Natural killer cell (primary cell): ENCODE measurements at regions not wholly inside any gene's neighbourhood (a gene's known extent, or its start where the extent isn't known, plus 50 kb on each side); places are given as distances from the start of the nearest gene placed in this dataset.

Experiments used
- ATAC-seq, 3 donors: fragments of 150-1000 bp in 2 of 3; fragments of 200-7000 bp in 1 of 3; cut with Tn5 transposase; 1 replicate in 1 of 3; 2 replicates in 2 of 3; pipeline ENCODE4 v1.10.0; 2021; ENCODE audit warnings: mild to moderate bottlenecking in 2 of 3, moderate library complexity in 2 of 3
- DNase-seq, 2 donors: peaks; one replicate each; pipeline versions ENCODE4 v3.0.0 to v3.0.0-alpha.2; 2013 to 2021; ENCODE audit warnings: mixed read lengths in 1 of 2
- H3K27ac ChIP-seq: one replicate; pipeline ENCODE4 v1.5.1; 2013; ENCODE audit warnings: mild to moderate bottlenecking, low read length
- H3K27me3 ChIP-seq: one replicate; pipeline ENCODE4 v1.6.1; 2013; ENCODE audit warnings: low read length; ENCODE audit not compliant: control insufficient read depth, insufficient read depth
- H3K36me3 ChIP-seq: one replicate; pipeline ENCODE4 v1.6.1; 2013; ENCODE audit warnings: low read length; ENCODE audit not compliant: control insufficient read depth, insufficient read depth
- H3K4me1 ChIP-seq: one replicate; pipeline ENCODE4 v1.6.1; 2013; ENCODE audit warnings: low read length; ENCODE audit not compliant: control insufficient read depth, insufficient read depth
- H3K4me3 ChIP-seq: one replicate; pipeline ENCODE4 v1.5.1; 2013; ENCODE audit warnings: low read length
- H3K9me3 ChIP-seq: one replicate; pipeline ENCODE4 v1.6.1; 2013; ENCODE audit warnings: low read length; ENCODE audit not compliant: control insufficient read depth, insufficient read depth
- H3K27ac Mint-ChIP-seq, 2 donors: one replicate each; pipeline ENCODE4 v1.8.0; 2022; ENCODE audit warnings: mild to moderate bottlenecking in 2 of 2, mixed read lengths in 2 of 2, moderate library complexity in 1 of 2
- H3K27me3 Mint-ChIP-seq, 2 donors: one replicate each; pipeline ENCODE4 v1.8.0; 2022; ENCODE audit warnings: low read depth in 2 of 2, mixed read lengths in 2 of 2
- H3K36me3 Mint-ChIP-seq: one replicate; pipeline ENCODE4 v1.8.0; 2022; ENCODE audit warnings: mixed read lengths
- H3K4me1 Mint-ChIP-seq, 2 donors: one replicate each; pipeline ENCODE4 v1.8.0; 2022; ENCODE audit warnings: mixed read lengths in 2 of 2
- H3K4me3 Mint-ChIP-seq: one replicate; pipeline ENCODE4 v1.8.0; 2022; ENCODE audit warnings: mild to moderate bottlenecking, moderate library complexity, mixed read lengths
- H3K9me3 Mint-ChIP-seq, 2 donors: one replicate each; pipeline ENCODE4 v1.8.0; 2022; ENCODE audit warnings: mixed read lengths in 2 of 2
- CTCF ChIP-seq: fragments of 200-600 bp; IDR thresholded peaks from one replicate; pipeline ENCODE4 v1.8.0; 2022; ENCODE audit warnings: antibody characterized with exemption
- WGBS: methylation state at CpG from one replicate; pipeline ENCODE4 v1.1.7; 2013; ENCODE audit warnings: missing lambda C conversion rate; ENCODE audit not compliant: insufficient coverage; 5-methylcytosine and 5-hydroxymethylcytosine counted together
- intact Hi-C: fragments of 100-400 bp; cut with micrococcal nuclease; formaldehyde crosslinking; loops from one replicate; pipeline ENCODE4 v1.14.2; 2022

GRCh38 chr4:137608085-137608484 is 75.8 kb upstream of the PCDH18 start:
- H3K27me3 Mint-ChIP-seq, result no peaks in the 10 kb centered on the region
- no peaks in the 10 kb centered on the region for H3K4me1 ChIP-seq
- H3K4me3 ChIP-seq, result no peak overlapping the region
- no peaks in the 10 kb centered on the region for H3K36me3 Mint-ChIP-seq
- ATAC-seq (no peak), DNase-seq (no peak)
- H3K27ac ChIP-seq, result no peak overlapping the region
- H3K4me3 Mint-ChIP-seq, result no peak overlapping the region
- H3K27ac Mint-ChIP-seq, result no peak overlapping the region
- no peaks in the 10 kb centered on the region for H3K36me3 ChIP-seq
- TF ChIP-seq CTCF, result no peak
- 88% methylated on average over 1 of the region's 1 CpG for WGBS
- no peaks in the 10 kb centered on the region for H3K4me1 Mint-ChIP-seq
- no peaks in the 10 kb centered on the region for H3K27me3 ChIP-seq
- H3K9me3 ChIP-seq, result no peaks in the 10 kb centered on the region
- intact Hi-C loops, result no loop called here
- H3K9me3 Mint-ChIP-seq, result peaks cover 2 to 3% of the 10 kb centered on the region in 2 donors

GRCh38 chr4:137602436-137602835 is 70.1 kb upstream of the PCDH18 start:
- no peaks in the 10 kb centered on the region for H3K27me3 Mint-ChIP-seq
- no peak overlapping the region for H3K27ac ChIP-seq
- no peaks in the 10 kb centered on the region for H3K36me3 ChIP-seq
- no peaks in the 10 kb centered on the region for H3K4me1 ChIP-seq
- no peaks in the 10 kb centered on the region for H3K27me3 ChIP-seq
- H3K9me3 Mint-ChIP-seq, result peaks cover 10 to 14% of the 10 kb centered on the region in 2 donors
- H3K9me3 ChIP-seq, result no peaks in the 10 kb centered on the region
- H3K36me3 Mint-ChIP-seq, result no peaks in the 10 kb centered on the region
- 92% methylated on average over 1 of the region's 2 CpGs for WGBS
- no peaks in the 10 kb centered on the region for H3K4me1 Mint-ChIP-seq
- no peak overlapping the region for H3K4me3 Mint-ChIP-seq
- no peak for TF ChIP-seq CTCF
- intact Hi-C loops, result no loop called here
- no peak for ATAC-seq
- no peak for DNase-seq
- no peak overlapping the region for H3K4me3 ChIP-seq
- H3K27ac Mint-ChIP-seq, result no peak overlapping the region

- H3K4me3 ChIP-seq, result no peak overlapping the region
- H3K9me3 Mint-ChIP-seq, result peaks cover 10 to 14% of the 10 kb centered on the region in 2 donors
- H3K27me3 Mint-ChIP-seq, result no peaks in the 10 kb centered on the region
- H3K9me3 ChIP-seq, result no peaks in the 10 kb centered on the region
- H3K36me3 Mint-ChIP-seq, result no peaks in the 10 kb centered on the region
- H3K4me3 Mint-ChIP-seq, result no peak overlapping the region
- no peaks in the 10 kb centered on the region for H3K4me1 Mint-ChIP-seq
- TF ChIP-seq CTCF, result no peak
- no peak for ATAC-seq
- H3K27ac Mint-ChIP-seq, result no peak overlapping the region
- no peak for DNase-seq
- no peaks in the 10 kb centered on the region for H3K4me1 ChIP-seq
- WGBS, result 82% methylated on average over 1 of the region's 1 CpG
- H3K36me3 ChIP-seq, result no peaks in the 10 kb centered on the region
- H3K27ac ChIP-seq, result no peak overlapping the region
- intact Hi-C loops, result no loop called here
- H3K27me3 ChIP-seq, result no peaks in the 10 kb centered on the region
Observed at GRCh38 chr4:137601934-137602333, 69.6 kb upstream of the PCDH18 start.

DNA sequence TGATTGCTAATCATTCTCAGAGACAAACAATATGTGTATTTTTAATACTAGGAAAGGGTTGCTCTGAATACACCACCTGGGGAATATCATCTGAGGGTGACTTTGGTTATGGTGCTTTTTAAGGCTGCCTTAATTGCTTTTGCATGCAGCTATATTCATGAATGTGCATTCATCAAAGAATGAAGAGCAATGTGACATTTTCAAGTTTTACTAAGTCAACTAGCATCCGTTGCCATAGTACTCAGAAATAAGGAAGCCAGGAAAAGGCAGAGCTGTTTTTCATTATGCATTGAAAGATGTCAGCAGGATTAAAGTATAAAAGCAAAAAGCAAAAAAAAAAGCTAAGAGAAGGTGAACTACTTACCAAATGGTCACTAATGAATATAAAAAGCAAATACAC is 67.4 kb upstream of the PCDH18 start:
- peaks cover 8 to 11% of the 10 kb centered on the region in 2 donors for H3K9me3 Mint-ChIP-seq

More for the DNA sequence above, 67.4 kb upstream of the PCDH18 start:
- no peak overlapping the region for H3K4me3 ChIP-seq
- no peak overlapping the region for H3K27ac ChIP-seq
- Mint-ChIP-seq H3K4me3 (no peak overlapping the region), H3K27ac (no peak overlapping the region), H3K27me3 (no peaks in the 10 kb centered on the region), H3K4me1 (no peaks in the 10 kb centered on the region), H3K36me3 (no peaks in the 10 kb centered on the region)
- intact Hi-C loops, result no loop called here
- no peaks in the 10 kb centered on the region for H3K9me3 ChIP-seq
- no peak for ATAC-seq
- no peaks in the 10 kb centered on the region for H3K36me3 ChIP-seq
- DNase-seq, result no peak
- H3K27me3 ChIP-seq, result no peaks in the 10 kb centered on the region
- no peaks in the 10 kb centered on the region for H3K4me1 ChIP-seq
- 38% methylated on average over 1 of the region's 1 CpG for WGBS
- TF ChIP-seq CTCF, result no peak
